GM18520 (cell line): ENCODE measurements at regions not wholly inside any gene's neighbourhood (a gene's known extent, or its start where the extent isn't known, plus 50 kb on each side); places are given as distances from the start of the nearest gene placed in this dataset.
A peak's percentile ranks its signal among the peaks of the same experiment; 100 is the strongest.
"Not testable (repeated sequence)": the region's sequence is repeated elsewhere in the genome, so short reads cannot be mapped to it uniquely, and the experiment has no call there.

Source experiments
- ATAC-seq: cut with Tn5 transposase; IDR thresholded peaks from one replicate; pipeline ENCODE4 v1.9.1; 2021; ENCODE audit not compliant: unreplicated experiment

DNA sequence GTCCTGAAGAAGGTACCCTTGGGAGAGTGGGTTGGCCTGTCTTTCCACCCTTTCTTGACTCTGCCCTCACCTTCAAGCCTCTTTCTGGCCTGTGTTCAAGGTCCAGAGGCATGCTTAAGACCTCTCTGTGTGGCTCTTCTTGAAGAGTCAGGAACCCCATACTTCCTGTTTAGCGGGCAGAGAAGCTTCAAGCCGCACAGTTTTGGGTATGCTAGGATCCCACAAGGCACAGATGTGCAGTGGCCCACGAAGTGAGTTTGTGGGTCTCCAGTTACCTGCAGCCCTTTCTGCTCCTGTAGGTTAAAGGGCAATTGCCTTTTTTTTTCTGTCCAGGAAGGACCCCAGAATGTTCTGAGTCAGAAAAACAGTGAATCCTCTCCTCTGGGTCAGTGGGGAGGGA lies 87.4 kb upstream of the FCGR1A start:
- not testable (repeated sequence) for ATAC-seq

DNA sequence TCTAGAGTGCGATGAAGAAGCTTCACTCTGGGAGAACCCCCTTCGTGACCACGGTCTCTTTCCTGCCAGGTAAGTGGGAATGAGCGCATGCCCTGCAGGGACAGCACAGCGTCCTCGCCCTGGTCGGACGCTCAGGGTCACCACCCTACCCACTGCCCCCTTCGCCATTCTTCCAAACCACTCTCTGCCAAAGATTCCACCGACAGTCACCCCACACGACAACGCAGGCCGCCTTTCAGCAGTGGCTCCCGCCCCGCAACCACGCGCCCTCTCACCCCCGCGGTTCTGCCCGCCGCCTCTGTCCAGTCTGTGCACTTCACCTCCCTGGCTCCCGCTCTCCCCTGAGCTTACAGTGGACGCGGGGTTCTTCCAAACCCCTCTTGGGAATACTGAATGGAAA lies 82.3 kb upstream of the FCGR1A start:
- ATAC-seq = not testable (repeated sequence)

DNA sequence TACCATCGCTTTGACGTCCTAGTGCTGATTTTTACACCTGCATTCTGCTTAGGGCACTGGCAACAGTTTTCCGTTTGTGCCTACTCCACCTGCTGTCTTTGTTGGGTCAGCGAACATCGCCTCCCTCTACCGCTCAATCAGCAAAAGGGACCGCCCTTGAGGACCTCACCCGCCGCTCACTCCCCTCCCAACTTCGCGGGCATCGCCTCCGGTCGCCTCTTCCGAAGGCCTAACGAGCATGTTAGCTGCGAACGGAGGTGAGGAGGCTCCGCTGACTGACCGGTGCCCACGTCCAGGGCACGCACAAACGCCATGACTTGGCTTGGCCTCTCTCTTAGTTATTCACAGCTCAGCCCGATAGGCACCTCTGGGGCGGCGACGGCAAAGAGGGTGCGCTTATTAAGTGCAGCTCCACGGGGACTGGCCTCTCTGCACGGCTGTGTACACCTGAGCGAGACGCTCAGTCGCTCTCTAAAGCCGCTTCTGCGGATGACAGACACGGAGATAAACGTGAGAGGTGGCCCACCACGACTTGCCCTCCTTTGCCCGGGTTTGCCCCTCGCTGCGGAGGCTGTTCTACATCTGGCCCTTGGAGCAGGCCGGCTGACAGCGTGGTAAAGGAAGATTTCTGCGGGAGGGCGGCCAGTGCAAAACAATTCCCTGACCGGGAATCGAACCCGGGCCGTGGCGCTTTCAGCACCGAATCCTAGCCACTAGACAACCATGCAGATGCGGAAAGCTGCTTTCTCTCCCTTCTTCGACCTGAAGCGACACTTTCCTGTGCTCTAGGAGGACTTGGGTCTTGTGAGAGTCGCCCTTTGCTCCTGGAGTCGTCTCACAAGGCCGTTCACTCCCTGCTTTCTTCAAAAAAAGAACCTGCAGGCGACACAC lies 81.6 kb upstream of the FCGR1A start:
- not testable (repeated sequence) for ATAC-seq

DNA sequence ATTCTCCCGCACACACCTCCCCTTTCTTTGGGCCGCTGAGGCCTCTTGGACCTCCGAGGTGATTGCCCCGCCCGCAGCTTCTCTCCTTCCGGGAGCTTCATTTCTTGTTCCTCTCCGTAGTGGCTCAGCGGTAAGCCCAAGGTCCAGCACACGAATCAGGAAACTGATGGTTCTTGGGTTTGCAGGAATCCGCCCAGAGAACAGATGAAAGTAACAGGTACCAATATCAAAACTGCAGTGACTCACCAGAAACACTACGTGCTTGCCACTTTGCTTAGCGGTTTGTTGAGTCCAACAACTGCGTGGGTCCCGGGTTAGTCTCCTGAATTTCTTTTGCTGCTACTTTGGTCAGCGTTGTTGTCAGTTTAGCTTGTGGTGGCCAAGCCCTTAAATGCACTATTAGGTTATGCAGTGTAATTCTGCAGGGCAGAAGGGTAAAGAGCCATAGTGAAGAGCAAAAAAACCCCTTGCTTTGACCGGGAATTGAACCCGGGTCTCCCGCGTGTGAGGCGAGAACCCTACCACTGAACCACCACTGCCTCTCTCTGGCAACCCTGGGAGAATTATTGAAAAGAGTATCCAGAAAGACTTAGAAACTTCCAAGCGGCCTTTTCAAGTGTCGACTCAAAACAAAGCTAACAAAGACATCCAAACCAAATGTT lies 74.2 kb upstream of the FCGR1A start:
- ATAC-seq = peak; percentile 97

DNA sequence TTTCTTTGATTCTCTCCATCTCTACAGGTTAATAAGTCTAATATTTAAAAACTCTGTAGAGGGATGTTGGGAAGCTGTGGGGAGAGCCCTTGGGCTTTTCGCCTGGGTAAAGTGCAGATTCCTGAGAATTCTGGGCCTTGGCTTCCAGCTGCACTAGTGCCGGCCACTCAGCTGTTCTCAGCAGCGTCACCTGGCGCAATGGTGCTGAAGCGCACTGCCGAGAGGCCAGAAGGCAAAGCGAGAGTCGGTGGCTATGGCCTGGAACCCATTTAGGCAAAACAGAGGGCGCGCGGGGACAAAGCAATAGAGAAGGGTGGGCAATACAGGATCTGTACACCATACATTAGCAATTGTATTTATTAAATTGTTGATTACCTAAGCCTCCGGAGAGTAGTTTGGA lies 70.8 kb upstream of the FCGR1A start:
- ATAC-seq = not testable (repeated sequence)

DNA sequence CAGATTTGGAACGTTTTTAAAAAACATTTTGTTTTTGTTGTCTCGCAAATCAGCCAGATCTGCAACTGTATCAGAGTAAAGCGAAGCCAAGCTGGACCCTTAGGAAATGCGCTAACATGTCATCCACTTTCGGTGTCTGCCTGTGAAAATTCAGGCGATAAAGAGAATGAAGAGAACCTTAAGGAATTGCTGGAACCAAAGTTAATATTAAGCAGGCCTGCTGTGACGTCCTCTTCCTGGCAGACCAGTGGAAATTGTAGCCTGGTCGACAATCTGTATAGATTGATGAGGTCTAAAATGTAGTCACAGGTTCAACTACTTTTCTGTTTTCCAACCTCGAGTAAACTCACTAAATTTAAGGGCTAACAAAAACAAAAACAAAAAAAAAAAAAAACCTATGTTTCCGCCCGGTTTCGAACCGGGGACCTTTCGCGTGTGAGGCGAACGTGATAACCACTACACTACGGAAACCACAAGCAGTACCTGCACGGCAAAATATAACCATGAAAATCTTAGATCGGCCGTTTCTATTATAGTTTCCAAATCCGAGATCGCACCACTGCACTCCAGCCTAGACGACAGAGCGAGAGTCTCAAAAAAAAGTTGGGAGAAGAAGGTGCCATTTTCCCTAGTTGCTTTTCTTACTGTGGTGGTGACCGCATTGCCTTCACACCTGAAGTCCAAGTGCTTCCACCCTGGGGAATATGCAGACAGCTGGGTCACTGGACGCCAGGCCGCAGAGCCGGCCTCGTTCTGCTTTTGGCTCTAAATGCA lies 70.2 kb upstream of the FCGR1A start:
- ATAC-seq = not testable (repeated sequence)

DNA sequence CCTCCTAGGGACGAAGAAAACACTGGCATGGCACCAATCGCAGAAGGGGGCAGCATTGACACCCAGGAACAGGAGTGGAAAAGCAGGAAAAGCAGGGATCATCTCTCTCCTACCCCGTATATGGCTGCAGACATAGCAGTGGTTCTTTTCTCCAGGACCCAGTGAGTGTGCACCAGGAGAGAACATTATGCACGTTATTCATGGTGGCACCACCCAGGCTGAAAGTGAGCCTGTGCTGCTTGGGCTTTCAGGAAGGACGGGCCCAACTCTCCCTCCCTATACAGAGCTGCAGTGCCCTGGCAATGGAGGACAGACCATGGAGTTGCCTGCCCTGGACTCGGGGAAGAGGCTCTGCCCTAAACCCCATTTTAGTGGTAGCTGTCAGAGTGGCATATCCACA lies 69.0 kb upstream of the FCGR1A start:
- ATAC-seq = not testable (repeated sequence)

DNA sequence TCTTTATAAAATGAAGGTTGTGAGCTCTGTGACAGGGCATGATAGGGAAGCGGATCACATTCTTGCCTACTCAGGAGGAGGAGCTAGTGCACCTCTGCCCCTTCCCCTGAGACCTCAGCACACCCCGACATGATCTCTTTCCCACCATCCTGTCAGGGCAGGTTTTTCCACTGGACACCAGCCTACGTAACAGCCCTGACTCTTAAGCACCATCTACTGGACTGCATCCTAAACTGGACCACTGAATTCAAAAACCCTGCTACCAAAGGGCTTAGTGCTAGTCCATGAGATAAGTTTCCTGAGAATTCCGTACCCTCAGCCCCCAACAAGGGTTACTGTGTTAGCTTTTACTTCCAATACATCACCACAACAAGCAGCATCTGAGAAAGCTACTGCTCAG lies 68.5 kb upstream of the FCGR1A start:
- ATAC-seq = not testable (repeated sequence)

DNA sequence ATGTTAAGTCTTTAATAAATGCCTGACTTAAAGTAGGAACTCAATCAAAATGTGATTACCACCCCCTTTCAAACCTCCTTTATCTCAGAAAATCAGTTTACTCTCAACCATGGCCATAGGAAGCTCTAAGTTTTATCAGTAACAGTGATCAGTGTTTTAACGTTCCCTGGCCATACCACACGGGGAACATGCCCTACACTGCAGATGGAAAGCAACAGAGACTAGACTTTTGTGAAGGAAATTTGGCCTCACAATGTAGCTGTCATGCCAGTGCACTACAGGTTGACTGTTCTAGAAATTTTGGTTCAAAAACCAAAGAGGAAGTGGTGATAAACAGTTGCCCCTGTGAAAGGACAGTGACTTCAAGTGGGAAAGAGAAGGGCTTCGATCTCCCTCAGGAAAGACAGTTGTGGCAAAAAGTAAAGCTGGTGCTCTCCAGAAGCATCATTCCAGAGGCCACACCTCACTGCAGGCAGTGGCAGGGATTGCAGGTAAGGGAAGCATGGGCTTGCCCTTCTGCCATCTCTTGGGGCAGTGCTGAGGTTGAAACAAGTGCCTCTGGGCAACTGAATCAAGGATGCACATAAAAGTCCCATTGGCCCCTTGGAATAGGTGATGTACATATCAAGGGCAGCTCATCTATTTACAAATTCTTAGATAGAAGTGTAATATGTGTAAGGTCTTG lies 57.7 kb upstream of the FCGR1A start:
- not testable (repeated sequence) for ATAC-seq

DNA sequence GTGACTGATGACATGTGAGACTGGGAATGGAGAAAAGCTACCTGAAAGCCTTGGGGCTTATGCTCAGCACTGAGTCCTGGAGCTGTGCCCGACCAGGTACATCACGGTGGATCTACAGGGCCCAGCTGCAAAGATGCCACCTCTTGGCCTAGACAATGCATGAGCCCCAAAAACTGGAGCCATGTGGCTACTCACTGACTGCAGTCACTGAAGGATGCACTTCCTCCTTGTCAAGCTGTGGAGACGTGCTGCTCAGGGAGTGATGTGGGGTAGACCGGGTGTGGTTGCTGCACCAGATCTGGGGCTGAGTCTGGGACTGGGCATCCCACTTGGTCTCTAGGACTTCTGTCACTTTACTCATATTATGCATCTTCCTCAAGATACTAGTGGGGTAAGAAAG lies 55.8 kb upstream of the FCGR1A start:
- not testable (repeated sequence) for ATAC-seq

DNA sequence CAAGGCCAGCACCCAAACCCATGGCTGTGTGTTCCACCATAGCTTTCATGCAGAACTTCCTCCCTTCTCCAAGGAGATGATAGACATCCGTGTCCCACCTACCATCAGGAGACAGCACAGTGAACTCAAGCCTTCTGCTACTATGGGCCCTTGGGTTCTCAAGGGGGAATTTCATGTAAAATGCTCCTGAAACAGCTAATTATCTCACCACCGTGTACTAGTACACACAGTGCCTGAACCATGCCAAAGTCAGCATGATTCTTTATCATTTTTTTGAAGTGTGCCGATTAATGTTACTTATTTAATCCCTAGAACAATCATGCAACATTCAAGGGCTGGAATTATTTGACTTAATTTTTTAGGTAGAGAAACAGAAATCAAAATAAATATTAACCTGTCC lies 53.9 kb upstream of the FCGR1A start:
- not testable (repeated sequence) for ATAC-seq
